Ecto neural progenitor cell (in vitro differentiated cells): ENCODE measurements at regions not wholly inside any gene's neighbourhood (a gene's known extent, or its start where the extent isn't known, plus 50 kb on each side); places are given as distances from the start of the nearest gene placed in this dataset.
"Not testable (repeated sequence)": the region's sequence is repeated elsewhere in the genome, so short reads cannot be mapped to it uniquely, and the experiment has no call there.

ENCODE experiments used
- DNase-seq: peaks from one replicate; pipeline ENCODE4 v3.0.0-alpha.2; 2018; ENCODE audit warnings: low spot score

DNA sequence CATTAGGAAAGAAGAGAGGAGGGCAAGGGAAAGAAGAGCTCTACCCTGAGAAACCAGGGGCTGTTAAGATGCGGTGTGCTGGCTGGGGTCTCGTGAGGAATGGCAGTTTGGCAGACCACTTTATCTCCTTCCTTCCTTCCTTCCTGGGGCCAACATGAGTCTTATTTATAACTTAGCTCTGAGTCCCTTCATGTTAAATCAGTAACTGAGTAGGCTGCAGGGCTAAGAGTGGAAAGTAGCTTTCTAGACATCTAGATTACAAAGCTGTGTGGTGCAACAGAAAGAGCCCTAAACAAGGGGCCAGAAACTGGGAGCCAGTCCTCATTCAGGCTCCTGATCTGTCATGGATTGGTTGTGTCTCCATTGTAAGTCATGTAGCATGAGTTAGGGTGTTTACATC is 135.4 kb upstream of the DUSP10 start:
- no peak for DNase-seq

GRCh38 chr1:221875004-221875330 is 133.1 kb upstream of the DUSP10 start:
- DNase-seq: no peak

DNA sequence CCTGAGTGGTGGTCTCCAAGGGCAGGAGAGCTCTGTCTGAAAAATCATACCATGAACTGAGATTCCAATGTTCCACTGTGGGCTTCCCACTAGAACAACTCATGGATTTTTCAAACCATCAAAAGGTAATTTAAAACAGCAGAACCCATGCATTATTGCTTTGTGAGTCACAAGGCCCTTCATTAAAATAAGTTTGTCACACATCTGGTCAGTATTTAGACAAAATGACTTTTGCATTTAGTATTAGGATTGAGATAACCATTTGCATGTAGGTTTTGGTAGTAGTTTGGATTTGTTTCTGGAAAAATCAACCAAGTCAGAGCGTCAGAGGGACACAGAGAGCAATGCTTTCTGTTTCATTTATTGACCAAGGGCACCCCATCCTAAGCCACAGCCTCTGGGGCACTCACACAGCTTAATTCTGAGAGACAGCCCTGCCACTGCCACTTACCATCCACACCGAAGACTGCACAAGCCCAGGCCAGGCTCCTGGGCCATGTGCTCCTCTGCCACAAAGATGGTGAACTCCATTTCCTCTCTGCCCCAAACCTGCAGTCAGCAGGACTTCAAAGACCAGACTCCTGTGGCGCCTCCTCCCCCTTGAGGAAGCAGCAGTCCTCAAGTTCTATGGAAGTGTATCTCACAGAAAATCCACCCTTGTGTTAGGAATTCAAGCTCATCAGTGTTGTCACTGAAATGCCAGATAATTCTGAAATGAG is 132.6 kb upstream of the DUSP10 start:
- no peak for DNase-seq

DNA sequence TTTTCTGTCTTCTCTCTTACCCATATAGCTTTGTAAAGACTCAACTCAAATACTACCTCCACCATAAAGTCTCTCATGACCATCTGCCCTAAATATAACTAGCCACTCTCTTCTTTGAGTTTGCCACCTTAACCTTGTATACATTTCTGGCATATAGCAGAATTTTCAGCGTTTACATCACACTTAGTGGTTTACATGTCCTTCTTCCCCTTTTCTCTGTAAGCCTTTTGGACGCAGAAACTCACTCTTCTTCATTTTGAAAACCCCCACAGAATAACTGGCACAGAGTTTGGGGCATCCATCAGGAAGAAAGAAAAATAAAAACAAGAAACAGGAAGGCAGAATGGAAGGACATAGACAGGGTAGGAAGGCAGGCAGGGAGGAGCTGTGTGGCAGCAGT is 131.8 kb upstream of the DUSP10 start:
- no peak for DNase-seq

DNA sequence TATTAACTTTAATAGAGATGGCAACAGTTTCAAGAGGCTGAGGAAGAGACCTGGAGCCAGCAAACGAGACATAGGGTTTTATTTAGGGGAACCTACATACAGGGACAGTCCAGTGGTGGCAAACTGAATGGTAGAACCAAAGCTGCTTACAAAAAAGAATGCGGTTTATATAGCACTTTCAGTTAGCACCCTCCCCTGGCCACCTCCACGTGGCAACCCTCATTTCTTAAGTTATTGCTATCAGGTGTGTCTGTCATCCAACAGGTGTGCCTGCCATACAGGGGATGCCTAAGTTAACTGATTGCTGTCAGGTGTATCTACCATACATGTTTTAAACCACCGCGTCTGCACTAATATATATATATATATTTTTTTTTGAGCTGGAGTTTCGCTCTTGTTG is 129.2 kb upstream of the DUSP10 start:
- no peak for DNase-seq

GRCh38 chr1:221869779-221870178 is 127.9 kb upstream of the DUSP10 start:
- no peak for DNase-seq

DNA sequence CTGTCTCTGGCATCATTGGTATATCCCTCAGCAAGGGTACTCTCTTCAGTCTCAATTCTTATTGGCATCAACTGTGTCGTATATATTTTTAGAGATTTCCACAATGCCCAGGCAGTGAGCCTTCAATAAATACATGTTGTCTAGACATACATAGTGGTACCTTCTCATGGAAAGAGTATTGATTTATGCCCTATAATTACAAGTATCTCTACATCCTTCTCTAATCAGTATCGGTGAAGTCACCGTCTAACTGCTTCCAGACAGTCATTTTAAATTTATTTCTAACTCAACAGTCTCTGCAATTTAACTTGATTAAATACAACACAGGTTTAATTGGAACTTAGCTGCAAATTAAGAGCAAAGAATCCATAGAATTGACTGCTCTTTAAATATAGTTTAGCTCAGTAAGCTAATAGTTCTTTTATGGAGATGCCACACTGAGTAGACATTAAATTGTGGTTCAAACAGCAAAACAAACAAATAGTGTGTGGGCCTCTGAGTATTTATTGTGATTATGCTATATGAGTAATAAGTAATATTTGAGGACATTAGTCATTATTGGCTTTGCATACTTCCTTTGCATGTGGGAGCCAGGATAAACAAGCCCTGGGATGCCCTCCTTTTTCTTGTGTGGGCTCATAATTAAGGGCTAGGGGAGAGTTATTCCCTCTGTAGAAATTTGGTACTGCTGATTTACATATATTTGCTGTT is 126.9 kb upstream of the DUSP10 start:
- no peak for DNase-seq

GRCh38 chr1:221867003-221867402 is 125.1 kb upstream of the DUSP10 start:
- no peak for DNase-seq

GRCh38 chr1:221865808-221866207 is 123.9 kb upstream of the DUSP10 start:
- DNase-seq: no peak

- no peak for DNase-seq
Measured at GRCh38 chr1:221863635-221864034, 121.7 kb upstream of the DUSP10 start.

GRCh38 chr1:221862971-221863370 is 121.1 kb upstream of the DUSP10 start:
- no peak for DNase-seq

DNA sequence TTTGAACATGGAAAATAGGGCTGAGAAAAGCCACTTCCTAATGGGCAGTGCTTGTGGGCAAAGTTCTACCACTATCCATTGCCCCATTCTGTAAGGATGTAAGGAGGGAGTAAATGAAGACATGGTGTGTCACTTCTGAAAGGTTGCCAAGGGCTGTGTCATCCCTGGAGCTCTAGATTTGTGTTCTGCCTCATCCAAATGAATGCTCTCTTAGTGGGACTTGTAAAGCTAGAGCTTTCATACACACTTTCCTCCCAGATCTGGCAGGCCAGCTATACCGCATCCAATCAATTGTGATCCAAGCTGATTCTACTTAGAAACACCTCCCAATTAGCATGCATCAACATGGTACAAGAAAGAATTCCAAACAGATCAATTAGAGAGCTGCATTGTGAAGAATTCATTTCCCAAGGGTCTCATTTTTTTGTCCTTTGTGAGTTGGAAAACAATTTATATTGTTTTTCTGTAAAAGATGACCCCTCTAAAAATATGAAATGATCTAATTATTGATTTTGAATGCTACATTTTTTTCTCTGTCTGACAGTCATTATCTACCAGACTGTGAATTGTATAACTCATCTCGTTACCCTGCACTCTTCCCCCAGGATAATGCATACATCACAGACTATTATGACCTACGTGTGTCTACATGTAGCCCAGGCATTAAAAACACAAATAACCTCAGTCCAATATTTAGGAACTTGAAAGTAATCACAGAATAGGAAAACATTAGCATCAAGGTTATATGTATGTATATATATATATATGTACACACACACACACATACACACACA is 117.1 kb upstream of the DUSP10 start:
- DNase-seq: no peak

- not testable (repeated sequence) for DNase-seq
Measured at GRCh38 chr1:221857094-221857444, 115.2 kb upstream of the DUSP10 start.

GRCh38 chr1:221856228-221857093 is 114.6 kb upstream of the DUSP10 start:
- no peak for DNase-seq

- DNase-seq: no peak
Measured at GRCh38 chr1:221855156-221855555, 113.3 kb upstream of the DUSP10 start.

DNA sequence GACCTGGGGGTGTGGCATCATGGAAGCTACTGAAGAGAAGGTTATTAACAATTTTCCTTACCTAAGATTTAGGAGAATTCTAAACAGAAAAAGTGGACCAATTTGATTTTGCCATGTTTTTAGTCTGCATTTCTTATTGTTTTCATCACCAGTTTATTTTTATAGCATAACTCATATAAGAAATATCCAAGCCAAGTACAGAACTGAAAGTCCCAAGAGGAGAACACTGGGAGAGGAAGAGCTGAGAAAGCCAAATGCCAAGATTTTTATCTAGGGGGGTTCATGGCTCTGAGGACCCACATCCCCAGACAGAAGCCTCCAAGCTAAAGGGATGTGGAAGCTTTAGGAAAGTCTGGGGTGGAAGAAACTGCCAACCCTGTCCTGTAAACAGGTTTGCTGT is 109.4 kb upstream of the DUSP10 start:
- no peak for DNase-seq

DNA sequence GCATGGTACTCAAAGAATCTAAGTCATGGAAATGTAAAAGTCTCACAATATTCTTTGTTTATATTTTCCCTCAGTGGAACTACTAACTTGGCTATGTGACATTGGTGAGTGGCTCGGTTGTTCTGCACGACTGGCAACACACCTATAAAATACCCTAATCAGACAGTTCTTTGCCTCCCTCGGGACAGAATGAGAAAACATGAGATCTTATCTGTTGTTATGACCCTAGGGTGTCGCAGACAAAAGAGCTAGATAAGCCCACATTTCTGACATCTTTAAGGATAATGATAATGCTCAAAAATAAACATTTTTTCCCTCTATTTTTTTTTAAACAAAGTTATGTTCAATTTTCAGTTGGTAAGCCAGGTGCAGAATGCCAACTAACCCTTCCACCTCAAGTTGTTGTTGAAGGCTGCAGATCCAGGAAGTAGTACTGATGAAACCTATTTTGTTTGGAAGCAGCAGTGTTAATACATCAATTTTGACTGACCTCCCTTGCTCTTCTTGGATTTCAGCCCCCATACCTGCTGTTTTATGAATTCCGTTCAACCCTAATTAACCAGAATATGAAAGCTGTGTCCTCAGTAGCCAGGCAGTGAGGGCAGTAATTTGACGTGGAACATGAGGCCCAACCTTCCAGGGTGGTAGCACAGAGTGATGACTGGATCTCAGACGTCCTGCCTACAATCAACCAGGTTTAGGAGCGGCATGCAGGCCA is 108.7 kb upstream of the DUSP10 start:
- no peak for DNase-seq

DNA sequence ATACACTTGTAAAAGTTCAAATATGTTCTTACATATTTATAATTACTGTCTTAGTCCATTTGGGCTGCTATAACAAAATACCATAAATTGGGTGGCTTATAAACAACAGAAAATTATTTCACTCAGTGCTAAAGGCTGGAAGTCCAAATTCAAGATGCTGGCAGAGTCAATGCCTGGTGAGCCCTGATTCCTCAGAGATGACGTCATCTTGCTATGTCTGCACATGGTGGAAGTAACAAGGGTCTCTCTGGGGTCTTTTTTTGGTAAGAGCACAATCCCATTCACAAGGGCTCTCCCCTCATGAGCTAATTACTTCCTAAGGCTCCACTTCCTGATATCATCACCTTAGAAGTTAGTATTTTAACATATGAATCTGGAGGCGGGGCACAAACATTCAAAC is 108.0 kb upstream of the DUSP10 start:
- DNase-seq: no peak

GRCh38 chr1:221849110-221849509 is 107.2 kb upstream of the DUSP10 start:
- DNase-seq: no peak

DNA sequence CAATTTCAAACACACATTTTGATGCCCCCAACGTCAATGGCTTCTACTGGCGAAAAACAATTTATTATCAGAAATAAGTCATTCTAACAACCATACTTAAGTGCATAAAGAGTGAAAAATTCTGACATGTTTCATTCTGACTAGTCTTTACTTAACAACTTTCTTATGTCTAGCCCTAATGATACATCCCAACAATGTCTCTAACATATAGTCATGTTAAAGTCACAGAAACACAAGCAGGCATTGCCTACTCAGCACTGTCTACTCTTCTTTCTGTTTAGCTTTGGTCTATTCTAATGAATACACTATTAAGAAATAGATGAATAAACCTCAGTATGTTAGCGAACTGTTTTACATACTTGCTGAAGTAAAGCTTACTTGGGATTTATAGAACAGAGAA is 105.8 kb upstream of the DUSP10 start:
- DNase-seq: no peak

GRCh38 chr1:221845650-221846371 is 103.9 kb upstream of the DUSP10 start:
- no peak for DNase-seq
